Loucy (cell line): ENCODE measurements at regions not wholly inside any gene's neighbourhood (a gene's known extent, or its start where the extent isn't known, plus 50 kb on each side); places are given as distances from the start of the nearest gene placed in this dataset.

ENCODE experiments used
- H2AFZ ChIP-seq: fragments of 200-600 bp; sonication (generic); 2 replicates; pipeline ENCODE4 v1.6.0; 2016; ENCODE audit warnings: antibody characterized with exemption, mild to moderate bottlenecking, low read length, moderate library complexity
- H3F3A ChIP-seq: fragments of 200-600 bp; 2 replicates; pipeline ENCODE4 v1.6.0; 2016; ENCODE audit warnings: antibody characterized with exemption, low read depth, mild to moderate bottlenecking
- H3K27me3 ChIP-seq: fragments of 200-600 bp; sonication (generic); 2 replicates; pipeline ENCODE4 v1.6.1; 2014; ENCODE audit warnings: low read length, mild to moderate bottlenecking; ENCODE audit not compliant: insufficient read depth, poor library complexity, severe bottlenecking
- H3K36me3 ChIP-seq: fragments of 200-600 bp; sonication (generic); 2 replicates; pipeline ENCODE4 v1.6.1; 2016; ENCODE audit warnings: low read length; ENCODE audit not compliant: insufficient read depth
- H3K4me1 ChIP-seq: fragments of 200-600 bp; sonication (generic); 2 replicates; pipeline ENCODE4 v1.5.1; 2014; ENCODE audit warnings: low read length, mild to moderate bottlenecking; ENCODE audit not compliant: insufficient read depth, poor library complexity, severe bottlenecking
- H3K4me2 ChIP-seq: fragments of 200-600 bp; sonication (generic); 2 replicates; pipeline ENCODE4 v1.6.0; 2014; ENCODE audit warnings: antibody characterized with exemption, low read length, low read depth, mild to moderate bottlenecking; ENCODE audit not compliant: poor library complexity, severe bottlenecking
- H3K4me3 ChIP-seq: fragments of 200-600 bp; sonication (generic); 2 replicates; pipeline ENCODE4 v1.5.1; 2014; ENCODE audit warnings: low read length, mild to moderate bottlenecking, mixed read lengths; ENCODE audit not compliant: poor library complexity, severe bottlenecking
- H3K79me2 ChIP-seq: fragments of 200-600 bp; sonication (generic); 2 replicates; pipeline ENCODE4 v1.6.1; 2014; ENCODE audit warnings: low read length; ENCODE audit not compliant: insufficient read depth
- H3K9ac ChIP-seq: fragments of 200-600 bp; sonication (generic); 2 replicates; pipeline ENCODE4 v1.6.0; 2014; ENCODE audit warnings: mild to moderate bottlenecking, low read depth, low read length, moderate library complexity; ENCODE audit not compliant: poor library complexity, severe bottlenecking
- H3K9me2 ChIP-seq: fragments of 200-600 bp; sonication (generic); replicated peaks from 2 replicates; pipeline ENCODE4 v1.6.1; 2016; ENCODE audit warnings: low read depth, low read length, mixed read lengths
- H3K9me3 ChIP-seq: fragments of 200-600 bp; sonication (generic); 2 replicates; pipeline ENCODE4 v1.6.1; 2014; ENCODE audit warnings: mild to moderate bottlenecking, antibody characterized with exemption, low read length, low read depth; ENCODE audit not compliant: insufficient read depth
- H4K20me1 ChIP-seq: fragments of 200-600 bp; sonication (generic); 2 replicates; pipeline ENCODE4 v1.6.0; 2014; ENCODE audit warnings: antibody characterized with exemption, low read length, mild to moderate bottlenecking; ENCODE audit not compliant: insufficient read depth, poor library complexity, severe bottlenecking
- EZH2phosphoT487 ChIP-seq: fragments of 200-600 bp; IDR thresholded peaks from 2 replicates; pipeline ENCODE4 v1.6.1; 2018; ENCODE audit warnings: antibody characterized with exemption, mild to moderate bottlenecking, moderate library complexity, borderline replicate concordance
- TF ChIP-seq, protein P1 (sequence below): fragments of 200-600 bp; sonication (generic); conservative IDR thresholded peaks from 2 replicates; pipeline ENCODE4 v1.5.1; 2014; ENCODE audit warnings: mild to moderate bottlenecking, antibody characterized with exemption, low read length

DNA sequence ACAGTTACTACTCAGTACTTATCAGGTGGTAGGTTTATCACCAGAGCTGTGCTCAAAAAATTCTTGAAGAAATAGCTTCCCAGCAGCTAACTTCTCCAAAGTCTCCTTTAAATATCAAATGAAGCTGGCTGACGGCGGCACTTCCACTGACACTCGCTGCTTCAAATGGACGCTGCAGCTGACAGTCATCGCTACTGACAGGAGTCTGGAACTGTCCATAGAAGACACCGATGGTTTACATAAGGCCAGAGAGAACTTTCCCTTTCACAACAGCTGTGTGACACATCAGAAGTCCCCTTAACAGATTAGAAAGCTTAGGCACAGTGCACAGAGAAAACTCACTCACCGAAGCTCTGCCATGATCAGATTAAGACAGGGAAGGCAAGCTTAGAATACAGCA lies 270.2 kb downstream of the SHOX2 start:
- Histone ChIP-seq H3K36me3 (no peaks in the 10 kb centered on the region), H3K4me2 (no peak overlapping the region), H3K4me3 (no peak overlapping the region), H3K9me2 (no peaks in the 10 kb centered on the region), H3K9ac (no peak overlapping the region), H3K4me1 (no peaks in the 10 kb centered on the region), H3K9me3 (no peaks in the 10 kb centered on the region), H3F3A (no peaks in the 10 kb centered on the region), H3K27me3 (no peaks in the 10 kb centered on the region), H3K79me2 (no peaks in the 10 kb centered on the region), H2AFZ (no peak overlapping the region), H4K20me1 (no peaks in the 10 kb centered on the region)
- TF ChIP-seq EZH2phosphoT487: no peak
- TF ChIP-seq, protein P1, sequence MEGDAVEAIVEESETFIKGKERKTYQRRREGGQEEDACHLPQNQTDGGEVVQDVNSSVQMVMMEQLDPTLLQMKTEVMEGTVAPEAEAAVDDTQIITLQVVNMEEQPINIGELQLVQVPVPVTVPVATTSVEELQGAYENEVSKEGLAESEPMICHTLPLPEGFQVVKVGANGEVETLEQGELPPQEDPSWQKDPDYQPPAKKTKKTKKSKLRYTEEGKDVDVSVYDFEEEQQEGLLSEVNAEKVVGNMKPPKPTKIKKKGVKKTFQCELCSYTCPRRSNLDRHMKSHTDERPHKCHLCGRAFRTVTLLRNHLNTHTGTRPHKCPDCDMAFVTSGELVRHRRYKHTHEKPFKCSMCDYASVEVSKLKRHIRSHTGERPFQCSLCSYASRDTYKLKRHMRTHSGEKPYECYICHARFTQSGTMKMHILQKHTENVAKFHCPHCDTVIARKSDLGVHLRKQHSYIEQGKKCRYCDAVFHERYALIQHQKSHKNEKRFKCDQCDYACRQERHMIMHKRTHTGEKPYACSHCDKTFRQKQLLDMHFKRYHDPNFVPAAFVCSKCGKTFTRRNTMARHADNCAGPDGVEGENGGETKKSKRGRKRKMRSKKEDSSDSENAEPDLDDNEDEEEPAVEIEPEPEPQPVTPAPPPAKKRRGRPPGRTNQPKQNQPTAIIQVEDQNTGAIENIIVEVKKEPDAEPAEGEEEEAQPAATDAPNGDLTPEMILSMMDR: no peak

DNA sequence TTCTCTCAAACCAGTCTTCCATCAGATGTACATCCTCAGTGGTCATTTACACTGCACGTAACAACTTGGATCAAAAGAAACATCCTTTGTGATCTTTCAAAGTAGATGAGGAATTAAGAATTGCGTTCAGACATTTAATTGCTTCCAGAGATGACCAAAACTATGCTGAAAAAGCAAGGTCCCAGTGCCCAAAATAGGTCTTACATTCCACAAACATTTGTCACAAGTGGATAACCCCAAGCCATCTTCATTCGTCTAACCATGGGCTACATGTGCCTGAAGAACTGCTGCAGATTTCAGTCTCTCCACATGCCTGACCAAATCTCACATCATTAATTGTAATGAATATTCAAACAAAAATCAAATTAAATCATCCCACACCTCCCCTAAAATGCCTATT lies 273.6 kb downstream of the SHOX2 start:
- no peaks in the 10 kb centered on the region for H3K27me3 ChIP-seq
- no peaks in the 10 kb centered on the region for H3F3A ChIP-seq
- no peak overlapping the region for H2AFZ ChIP-seq
- 0 out of 2 replicates have a peak, but pooled peaks cover 3% of the 10 kb centered on the region for H3K9me3 ChIP-seq
- H4K20me1 ChIP-seq: no peaks in the 10 kb centered on the region
- no peak overlapping the region for H3K9ac ChIP-seq
- no peak overlapping the region for H3K4me2 ChIP-seq
- H3K4me1 ChIP-seq: no peaks in the 10 kb centered on the region
- no peaks in the 10 kb centered on the region for H3K9me2 ChIP-seq
- no peak for TF ChIP-seq EZH2phosphoT487
- TF ChIP-seq, protein P1: no peak
- no peak overlapping the region for H3K4me3 ChIP-seq
- H3K36me3 ChIP-seq: no peaks in the 10 kb centered on the region
- no peaks in the 10 kb centered on the region for H3K79me2 ChIP-seq

DNA sequence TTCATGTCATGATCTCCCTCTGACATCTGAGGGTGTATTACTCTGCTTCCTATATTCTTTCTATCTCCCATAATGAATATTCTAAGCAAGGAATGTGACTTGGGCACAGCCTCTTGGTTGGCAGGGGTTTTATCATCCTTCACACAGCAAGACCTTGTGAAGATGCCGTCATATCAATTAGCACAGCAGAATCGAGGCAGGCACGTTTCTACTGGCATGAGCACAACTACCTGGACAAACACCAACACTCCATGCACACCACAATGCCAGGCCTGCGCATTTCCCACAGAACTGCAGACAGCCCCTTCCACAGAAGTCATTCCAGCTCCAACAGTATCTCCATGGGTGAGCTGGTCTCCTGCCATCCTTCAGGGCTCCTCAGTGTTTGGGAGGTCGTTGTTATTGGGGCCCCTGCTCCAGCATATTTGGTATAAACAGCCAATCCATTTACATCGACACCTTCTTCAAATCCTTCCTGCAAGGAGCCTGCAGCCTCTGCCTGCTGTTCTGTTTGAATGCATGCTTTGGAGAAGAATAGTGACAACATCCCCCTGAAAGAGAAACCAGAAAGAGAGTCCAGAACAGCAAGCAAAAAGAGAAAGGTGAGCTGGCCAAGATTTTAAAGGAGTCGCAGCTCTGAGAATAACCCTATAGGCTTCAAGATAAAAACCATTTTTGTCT lies 275.5 kb downstream of the SHOX2 start:
- TF ChIP-seq, protein P1: no peak
- TF ChIP-seq EZH2phosphoT487: no peak
- no peak overlapping the region for H2AFZ ChIP-seq
- H3K27me3 ChIP-seq: no peaks in the 10 kb centered on the region

More for the DNA sequence above, 275.5 kb downstream of the SHOX2 start:
- Histone ChIP-seq H4K20me1 (no peaks in the 10 kb centered on the region), H3K79me2 (no peaks in the 10 kb centered on the region), H3K9me3 (0 out of 2 replicates have a peak, but pooled peaks cover 3% of the 10 kb centered on the region), H3K4me2 (no peak overlapping the region), H3K4me3 (no peak overlapping the region), H3K9me2 (no peaks in the 10 kb centered on the region), H3K36me3 (no peaks in the 10 kb centered on the region), H3F3A (no peaks in the 10 kb centered on the region), H3K4me1 (no peaks in the 10 kb centered on the region), H3K9ac (no peak overlapping the region)
